ENCODE measurements at regions not wholly inside any gene's neighbourhood (a gene's known extent, or its start where the extent isn't known, plus 50 kb on each side); places are given as distances from the start of the nearest gene placed in this dataset.

- DNase-seq (ENCODE audit: low spot score in 2 of 2): no peak
- no peak overlapping the region for H3K4me3 ChIP-seq
- peaks cover 0 to 15% (median 0%) of the 10 kb centered on the region in 4 donors for H3K9me3 ChIP-seq
- H3K36me3 ChIP-seq: no peaks in the 10 kb centered on the region
- WGBS, 2 donors: 81 to 84% methylated on average over 4 of the region's 4 CpGs
- H3K27me3 ChIP-seq: no peaks in the 10 kb centered on the region
- no peaks in the 10 kb centered on the region for H3K4me1 ChIP-seq
- TF ChIP-seq EP300 (IDR thresholded peaks at IDR 0.05) (no peak), POLR2A (IDR thresholded peaks at IDR 0.05) (no peak)
- TF ChIP-seq, protein P1, sequence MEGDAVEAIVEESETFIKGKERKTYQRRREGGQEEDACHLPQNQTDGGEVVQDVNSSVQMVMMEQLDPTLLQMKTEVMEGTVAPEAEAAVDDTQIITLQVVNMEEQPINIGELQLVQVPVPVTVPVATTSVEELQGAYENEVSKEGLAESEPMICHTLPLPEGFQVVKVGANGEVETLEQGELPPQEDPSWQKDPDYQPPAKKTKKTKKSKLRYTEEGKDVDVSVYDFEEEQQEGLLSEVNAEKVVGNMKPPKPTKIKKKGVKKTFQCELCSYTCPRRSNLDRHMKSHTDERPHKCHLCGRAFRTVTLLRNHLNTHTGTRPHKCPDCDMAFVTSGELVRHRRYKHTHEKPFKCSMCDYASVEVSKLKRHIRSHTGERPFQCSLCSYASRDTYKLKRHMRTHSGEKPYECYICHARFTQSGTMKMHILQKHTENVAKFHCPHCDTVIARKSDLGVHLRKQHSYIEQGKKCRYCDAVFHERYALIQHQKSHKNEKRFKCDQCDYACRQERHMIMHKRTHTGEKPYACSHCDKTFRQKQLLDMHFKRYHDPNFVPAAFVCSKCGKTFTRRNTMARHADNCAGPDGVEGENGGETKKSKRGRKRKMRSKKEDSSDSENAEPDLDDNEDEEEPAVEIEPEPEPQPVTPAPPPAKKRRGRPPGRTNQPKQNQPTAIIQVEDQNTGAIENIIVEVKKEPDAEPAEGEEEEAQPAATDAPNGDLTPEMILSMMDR (IDR thresholded peaks at IDR 0.05): no peak
- H3K27ac ChIP-seq: no peak overlapping the region
Measured at GRCh38 chr4:58188316-58188715, 1078.1 kb upstream of the IGFBP7 start.

GRCh38 chr4:58175024-58175423 lies 1064.8 kb upstream of the IGFBP7 start:
- WGBS, 2 donors: 85 to 91% methylated on average over 2 of the region's 2 CpGs
- DNase-seq (ENCODE audit: low spot score in 2 of 2): no peak
- no peaks in the 10 kb centered on the region for H3K27me3 ChIP-seq
- H3K9me3 ChIP-seq: no peaks in the 10 kb centered on the region
- no peaks in the 10 kb centered on the region for H3K4me1 ChIP-seq
- no peaks in the 10 kb centered on the region for H3K36me3 ChIP-seq
- no peak overlapping the region for H3K4me3 ChIP-seq
- TF ChIP-seq POLR2A (IDR thresholded peaks at IDR 0.05) (no peak), EP300 (IDR thresholded peaks at IDR 0.05) (no peak)
- TF ChIP-seq, protein P1 (IDR thresholded peaks at IDR 0.05): no peak
- H3K27ac ChIP-seq: no peak overlapping the region

DNA sequence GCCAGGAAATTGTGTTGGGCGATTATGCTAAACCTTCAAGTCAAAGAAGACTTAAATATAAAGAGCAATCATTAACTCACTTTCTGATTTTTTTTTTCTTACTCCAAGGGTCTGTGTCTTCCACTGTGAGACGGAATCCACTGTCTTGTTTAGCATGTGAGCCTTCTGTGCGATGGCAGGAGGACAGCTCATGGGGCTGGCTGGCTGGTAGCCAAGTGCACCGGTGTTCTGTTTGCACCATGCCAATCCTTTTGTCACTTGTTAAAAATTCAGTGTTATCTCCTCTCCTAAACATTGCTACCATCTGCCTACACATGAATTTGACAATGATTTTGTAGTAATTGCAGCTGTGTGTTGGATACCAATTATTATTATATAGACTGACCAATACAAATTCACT lies 1056.3 kb upstream of the IGFBP7 start:
- TF ChIP-seq EP300 (IDR thresholded peaks at IDR 0.05): no peak
- no peak for TF ChIP-seq POLR2A (IDR thresholded peaks at IDR 0.05)
- TF ChIP-seq, protein P1 (IDR thresholded peaks at IDR 0.05): no peak
- Histone ChIP-seq H3K27me3 (no peaks in the 10 kb centered on the region), H3K4me1 (peaks cover 0 to 11% (median 0%) of the 10 kb centered on the region in 4 donors), H3K27ac (no peak overlapping the region), H3K4me3 (no peak overlapping the region), H3K9me3 (no peaks in the 10 kb centered on the region), H3K36me3 (no peaks in the 10 kb centered on the region)
- DNase-seq (ENCODE audit: low spot score in 2 of 2): no peak
- WGBS, 2 donors: 50 to 70% methylated on average over 4 of the region's 4 CpGs

DNA sequence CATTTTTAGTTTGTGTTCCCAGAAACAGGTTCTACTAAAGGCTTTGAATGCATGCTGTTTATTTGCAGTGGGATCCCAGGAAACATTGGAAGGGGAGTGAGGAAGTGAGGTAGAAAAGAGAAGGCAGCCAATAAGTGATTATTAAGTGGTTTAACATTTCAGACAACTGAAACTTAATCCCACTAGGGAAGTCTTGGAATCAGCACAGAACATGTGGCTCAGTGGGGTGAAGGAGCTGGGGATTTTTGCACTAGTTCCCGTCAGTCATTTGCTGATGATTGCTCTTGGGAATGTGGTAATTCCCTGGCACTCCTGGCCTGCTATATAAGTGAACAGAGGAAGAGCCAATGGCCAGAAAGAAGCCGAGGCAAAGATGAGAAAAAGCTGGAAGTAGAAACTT lies 1053.0 kb upstream of the IGFBP7 start:
- no peak overlapping the region for H3K4me3 ChIP-seq
- no peak for DNase-seq (ENCODE audit: low spot score in 2 of 2)
- H3K27ac ChIP-seq: no peak overlapping the region
- TF ChIP-seq EP300 (IDR thresholded peaks at IDR 0.05): no peak
- no peak for TF ChIP-seq POLR2A (IDR thresholded peaks at IDR 0.05)
- TF ChIP-seq, protein P1 (IDR thresholded peaks at IDR 0.05): no peak
- no peaks in the 10 kb centered on the region for H3K36me3 ChIP-seq
- H3K9me3 ChIP-seq: no peaks in the 10 kb centered on the region
- whole genome bisulfite sequencing, 2 donors: 38 to 44% methylated on average over 2 of the region's 2 CpGs
- H3K4me1 ChIP-seq: peaks cover 0 to 11% (median 0%) of the 10 kb centered on the region in 4 donors
- H3K27me3 ChIP-seq: no peaks in the 10 kb centered on the region

- 83 to 95% methylated on average over 17 of the region's 17 CpGs for WGBS, 2 donors
- TF ChIP-seq EP300 (IDR thresholded peaks at IDR 0.05): no peak
- no peak for TF ChIP-seq POLR2A (IDR thresholded peaks at IDR 0.05)
- TF ChIP-seq, protein P1 (IDR thresholded peaks at IDR 0.05): no peak
- H3K4me1 ChIP-seq: no peaks in the 10 kb centered on the region
- no peaks in the 10 kb centered on the region for H3K9me3 ChIP-seq
- no peak overlapping the region for H3K27ac ChIP-seq
- no peak for DNase-seq (ENCODE audit: low spot score in 2 of 2)
- no peaks in the 10 kb centered on the region for H3K36me3 ChIP-seq
- H3K27me3 ChIP-seq: no peaks in the 10 kb centered on the region
- H3K4me3 ChIP-seq: no peak overlapping the region
Measured at GRCh38 chr4:58149404-58150085, 1039.4 kb upstream of the IGFBP7 start.
